HCT116 (cell line): ENCODE measurements at regions not wholly inside any gene's neighbourhood (a gene's known extent, or its start where the extent isn't known, plus 50 kb on each side); places are given as distances from the start of the nearest gene placed in this dataset.

Experiments
- ATAC-seq: fragments of 200-7000 bp; cut with Tn5 transposase; 2 replicates; pipeline ENCODE4 v1.9.1; 2020; ENCODE audit warnings: mild to moderate bottlenecking, moderate library complexity
- BruUV-seq: library from RNA; stranded (reverse); fragments of 400-500 nt; replicated peaks from 2 replicates; lab custom pipeline; 2021; lab: Mats Ljungman, UMichigan
- CTCF ChIA-PET: fragments of 300-600 bp; sonication (Branson Sonifier 250); formaldehyde crosslinking; loops from one replicate; lab custom pipeline; 2021; ENCODE audit warnings: antibody characterized with exemption; lab: Charles Lee
- POLR2A ChIA-PET: fragments of 300-600, 350-600 bp; sonication (Branson Sonifier 250); formaldehyde crosslinking; loops from one replicate; lab custom pipeline; 2021; ENCODE audit warnings: antibody characterized with exemption; lab: Charles Lee
- RAD21 ChIA-PET, 2 experiments: fragments of 300-600 bp; sonication (Branson Sonifier 250); formaldehyde crosslinking; loops; one replicate each; lab custom pipeline; 2023; ENCODE audit warnings: low total read pairs in 2 of 2; ENCODE audit not compliant: uncharacterized antibody in 2 of 2, unreplicated experiment in 2 of 2, low non-redundant PET in 1 of 2; lab: Charles Lee
- DNase-seq: peaks from one replicate; pipeline ENCODE4 v3.0.0-alpha.2; 2010; ENCODE audit warnings: low read depth, low spot score
- H2AFZ ChIP-seq: fragments of 200-600 bp; shearing (Covaris generic), sonication (generic); 2 replicates; pipeline ENCODE4 v1.6.1; 2017; ENCODE audit warnings: low read depth, mixed run types, mixed read lengths, antibody characterized with exemption, low read length; ENCODE audit not compliant: poor library complexity, severe bottlenecking
- H3K27ac ChIP-seq: 2 replicates; pipeline ENCODE4 v1.5.1; 2012; ENCODE audit warnings: low read depth, low read length
- H3K27me3 ChIP-seq: fragments of 200-600 bp; sonication (generic); 2 replicates; pipeline ENCODE4 v1.6.1; 2016; ENCODE audit warnings: mixed run types, low read length, mixed read lengths; ENCODE audit not compliant: insufficient read depth
- H3K36me3 ChIP-seq, 2 experiments: fragments of 200-500 bp in 1 of 2; fragments of 200-600 bp in 1 of 2; sonication (Bioruptor generic) in 1 of 2; sonication (generic) in 1 of 2; 2 replicates each; pipeline versions ENCODE4 v1.5.1 to v1.6.1; 2014 to 2016; ENCODE audit warnings: low read length in 2 of 2, inconsistent platforms in 1 of 2, mixed read lengths in 1 of 2, mixed run types in 1 of 2; ENCODE audit not compliant: insufficient read depth in 2 of 2, control insufficient read depth in 1 of 2
- H3K4me1 ChIP-seq, 2 experiments: fragments of 200-600 bp in 1 of 2; sonication (generic) in 1 of 2; 2 replicates each; pipeline versions ENCODE4 v1.5.1 to v1.6.1; 2012 to 2017; ENCODE audit warnings: low read length in 2 of 2, inconsistent platforms in 1 of 2, mild to moderate bottlenecking in 1 of 2, mixed read lengths in 1 of 2, mixed run types in 1 of 2, moderate library complexity in 1 of 2; ENCODE audit not compliant: insufficient read depth in 2 of 2, control insufficient read depth in 1 of 2
- H3K4me2 ChIP-seq: fragments of 200-600 bp; sonication (generic); 2 replicates; pipeline ENCODE4 v1.6.1; 2017; ENCODE audit warnings: mixed run types, low read length, mixed read lengths
- H3K4me3 ChIP-seq, 2 experiments: fragments of 200-600 bp in 1 of 2; sonication (generic) in 1 of 2; replicated peaks in 1 of 2; 2 replicates each; pipeline ENCODE4 v1.5.1; 2011 to 2016; ENCODE audit warnings: low read length in 2 of 2, control low read depth in 1 of 2, low read depth in 1 of 2, mild to moderate bottlenecking in 1 of 2, mixed read lengths in 1 of 2, mixed run types in 1 of 2
- H3K79me2 ChIP-seq: fragments of 200-600 bp; sonication (generic); 2 replicates; pipeline ENCODE4 v1.6.1; 2017; ENCODE audit warnings: mild to moderate bottlenecking, mixed run types, low read length, moderate library complexity, mixed read lengths; ENCODE audit not compliant: insufficient read depth
- H3K9ac ChIP-seq: fragments of 200-600 bp; sonication (generic); 2 replicates; pipeline ENCODE4 v1.6.1; 2016; ENCODE audit warnings: low read length, mixed read lengths
- H3K9me2 ChIP-seq: fragments of 200-600 bp; sonication (generic), shearing (Covaris generic); 2 replicates; pipeline ENCODE4 v1.6.1; 2017; ENCODE audit warnings: mixed run types, mild to moderate bottlenecking, moderate library complexity; ENCODE audit not compliant: insufficient read depth
- H3K9me3 ChIP-seq, 2 experiments: fragments of 200-500 bp in 1 of 2; fragments of 200-600 bp in 1 of 2; sonication (Bioruptor generic) in 1 of 2; sonication (generic) in 1 of 2; 2 replicates each; pipeline ENCODE4 v1.6.1; 2014 to 2017; ENCODE audit warnings: low read length in 2 of 2, mixed read lengths in 2 of 2, inconsistent platforms in 1 of 2, low read depth in 1 of 2, mild to moderate bottlenecking in 1 of 2, mixed run types in 1 of 2, moderate library complexity in 1 of 2; ENCODE audit not compliant: control insufficient read depth in 1 of 2, insufficient read depth in 1 of 2
- H4K20me1 ChIP-seq: fragments of 200-600 bp; sonication (generic), shearing (Covaris generic); 2 replicates; pipeline ENCODE4 v1.6.1; 2017; ENCODE audit warnings: mixed run types, mild to moderate bottlenecking, moderate library complexity; ENCODE audit not compliant: insufficient read depth
- ATF3 ChIP-seq: IDR thresholded peaks from 2 replicates; pipeline ENCODE4 v1.6.1; 2012
- CBX3 ChIP-seq: IDR thresholded peaks from 2 replicates; pipeline ENCODE4 v1.6.1; 2012; ENCODE audit warnings: low read depth
- CEBPB ChIP-seq: IDR thresholded peaks from 2 replicates; pipeline ENCODE4 v1.6.1; 2012; ENCODE audit warnings: low read depth
- EGR1 ChIP-seq: IDR thresholded peaks from 2 replicates; pipeline ENCODE4 v1.6.1; 2012; ENCODE audit warnings: low read depth
- ELF1 ChIP-seq: IDR thresholded peaks from 2 replicates; pipeline ENCODE4 v1.6.1; 2012; ENCODE audit warnings: low read depth, borderline replicate concordance
- FOSL1 ChIP-seq: IDR thresholded peaks from 2 replicates; pipeline ENCODE4 v1.6.1; 2012; ENCODE audit warnings: low read depth
- JUND ChIP-seq: IDR thresholded peaks from 2 replicates; pipeline ENCODE4 v1.6.1; 2012
- MAX ChIP-seq: IDR thresholded peaks from 2 replicates; pipeline ENCODE4 v1.6.1; 2012
- POLR2A ChIP-seq: IDR thresholded peaks from 2 replicates; pipeline ENCODE4 v1.7.0; 2011; ENCODE audit warnings: borderline replicate concordance; ENCODE audit not compliant: insufficient read depth, insufficient read length; ENCODE audit errors: extremely low read depth
- POLR2AphosphoS5 ChIP-seq: IDR thresholded peaks from 2 replicates; pipeline ENCODE4 v1.6.1; 2011; ENCODE audit warnings: mild to moderate bottlenecking, low read depth, low read length, moderate library complexity
- RAD21 ChIP-seq: IDR thresholded peaks from 2 replicates; pipeline ENCODE4 v1.6.1; 2012; ENCODE audit warnings: low read depth, mild to moderate bottlenecking
- REST ChIP-seq: IDR thresholded peaks from 2 replicates; pipeline ENCODE4 v1.6.1; 2012; ENCODE audit warnings: low read depth
- SIN3A ChIP-seq: IDR thresholded peaks from 2 replicates; pipeline ENCODE4 v1.6.1; 2012; ENCODE audit warnings: low read depth
- SP1 ChIP-seq: IDR thresholded peaks from 2 replicates; pipeline ENCODE4 v1.6.1; 2012; ENCODE audit warnings: low read depth
- SRF ChIP-seq: IDR thresholded peaks from 2 replicates; pipeline ENCODE4 v1.6.1; 2012; ENCODE audit warnings: low read depth
- TCF7L2 ChIP-seq: IDR thresholded peaks from 2 replicates; pipeline ENCODE4 v1.7.0; 2011; ENCODE audit warnings: borderline replicate concordance, inconsistent platforms; ENCODE audit not compliant: insufficient read depth, insufficient read length; ENCODE audit errors: extremely low read depth
- YY1 ChIP-seq: IDR thresholded peaks from 2 replicates; pipeline ENCODE4 v1.6.1; 2011; ENCODE audit warnings: low read length, low read depth, moderate library complexity, mild to moderate bottlenecking; ENCODE audit not compliant: insufficient replicate concordance; ENCODE audit errors: extremely low read depth
- ZFX ChIP-seq: fragments of 450-650 bp; IDR thresholded peaks from 2 replicates; pipeline ENCODE4 v1.6.1; 2017
- ZNF274 ChIP-seq: fragments of 200-500 bp; sonication (Bioruptor generic); IDR thresholded peaks from 2 replicates; pipeline ENCODE4 v1.6.1; 2014; ENCODE audit warnings: mild to moderate bottlenecking, low read depth, low read length, inconsistent platforms
- intact Hi-C: fragments of 100-400 bp; cut with micrococcal nuclease; formaldehyde crosslinking; loops from 2 replicates; pipeline ENCODE4 v1.10.0; 2022

GRCh38 chr11:127443297-127443696 lies 442.7 kb upstream of the KIRREL3 start:
- ChIA-PET RAD21 (no interaction called here), CTCF (no interaction called here), POLR2A (no interaction called here)
- H3K9me2 ChIP-seq = no peaks in the 10 kb centered on the region
- TF ChIP-seq ZFX = no peak
- no peak overlapping the region for H3K4me3 ChIP-seq
- H4K20me1 ChIP-seq = no peaks in the 10 kb centered on the region
- H3K9me3 ChIP-seq = peaks cover 14 to 16% of the 10 kb centered on the region in 2 experiments; a peak in 2 of 4 replicates
- no peak overlapping the region for H3K4me2 ChIP-seq
- H3K9ac ChIP-seq = no peak overlapping the region
- ATAC-seq (no peak), DNase-seq (no peak)
- intact Hi-C loops = no loop called here
- H3K79me2 ChIP-seq = no peaks in the 10 kb centered on the region
- no peaks in the 10 kb centered on the region for H3K4me1 ChIP-seq
- no peaks in the 10 kb centered on the region for H3K36me3 ChIP-seq
- BruUV-seq = no TSS peak
- H3K27me3 ChIP-seq = no peaks in the 10 kb centered on the region
- H3K27ac ChIP-seq = no peak overlapping the region
- no peak overlapping the region for H2AFZ ChIP-seq

GRCh38 chr11:127440616-127441015 lies 440.0 kb upstream of the KIRREL3 start:
- no peaks in the 10 kb centered on the region for H3K9me2 ChIP-seq
- DNase-seq = no peak
- no peaks in the 10 kb centered on the region for H3K36me3 ChIP-seq
- ATAC-seq = no peak
- no peaks in the 10 kb centered on the region for H3K4me1 ChIP-seq
- H2AFZ ChIP-seq = no peak overlapping the region
- H3K4me2 ChIP-seq = no peak overlapping the region
- H3K79me2 ChIP-seq = no peaks in the 10 kb centered on the region
- H3K9ac ChIP-seq = no peak overlapping the region
- ChIA-PET POLR2A (no interaction called here), RAD21 (no interaction called here), CTCF (no interaction called here)
- no peak overlapping the region for H3K4me3 ChIP-seq
- no peak for TF ChIP-seq FOSL1
- TF ChIP-seq TCF7L2 = no peak
- TF ChIP-seq ATF3 = no peak
- no peak for TF ChIP-seq RAD21
- TF ChIP-seq ZFX = no peak
- TF ChIP-seq CBX3 = no peak
- TF ChIP-seq YY1 = no peak
- no peak for TF ChIP-seq MAX
- no peak for TF ChIP-seq SP1
- no peak for TF ChIP-seq ZNF274
- TF ChIP-seq ELF1 = no peak
- TF ChIP-seq REST = no peak
- TF ChIP-seq JUND = no peak
- no peak for TF ChIP-seq POLR2A
- no peak for TF ChIP-seq SIN3A
- TF ChIP-seq EGR1 = no peak
- TF ChIP-seq SRF = no peak
- no peak for TF ChIP-seq POLR2AphosphoS5
- TF ChIP-seq CEBPB = no peak
- no peaks in the 10 kb centered on the region for H3K27me3 ChIP-seq
- no TSS peak for BruUV-seq
- peaks cover 11 to 13% of the 10 kb centered on the region in 2 experiments; a peak in 2 of 4 replicates for H3K9me3 ChIP-seq
- intact Hi-C loops = no loop called here
- no peak overlapping the region for H3K27ac ChIP-seq
- no peaks in the 10 kb centered on the region for H4K20me1 ChIP-seq
